ENCODE measurements at regions not wholly inside any gene's neighbourhood (a gene's known extent, or its start where the extent isn't known, plus 50 kb on each side); places are given as distances from the start of the nearest gene placed in this dataset.
"Not testable (repeated sequence)": the region's sequence is repeated elsewhere in the genome, so short reads cannot be mapped to it uniquely, and the experiment has no call there.

GRCh38 chr2:122804494-122804893, 1049.0 kb downstream of the TSN start:
- Mint-ChIP-seq H3K36me3 (ENCODE audit: insufficient read depth, unreplicated experiment) (no peaks in the 10 kb centered on the region), H3K9me3 (ENCODE audit: unreplicated experiment) (no peaks in the 10 kb centered on the region), H3K4me1 (ENCODE audit: low read depth, unreplicated experiment) (no peaks in the 10 kb centered on the region), H3K4me3 (ENCODE audit: unreplicated experiment) (no peak overlapping the region), H3K27me3 (ENCODE audit: insufficient read depth, unreplicated experiment) (no peaks in the 10 kb centered on the region), H3K27ac (ENCODE audit: unreplicated experiment) (no peak overlapping the region)
- no peak overlapping the region for H3K4me3 ChIP-seq (ENCODE audit: low read depth, low read length)
- H3K9me3 ChIP-seq: no peaks in the 10 kb centered on the region
- no peaks in the 10 kb centered on the region for H3K27me3 ChIP-seq (replicated peaks; ENCODE audit: control insufficient read depth, insufficient read depth, low read length)
- H3K4me1 ChIP-seq: no peaks in the 10 kb centered on the region
- no peaks in the 10 kb centered on the region for H3K36me3 ChIP-seq (ENCODE audit: control insufficient read depth, insufficient read depth, low read length)
- ChIA-PET POLR2A (no interaction called here), CTCF (no interaction called here)
- DNase-seq: no peak
- intact Hi-C loops (cut with micrococcal nuclease; ENCODE audit: unreplicated experiment): no loop called here
- TF ChIP-seq CTCF (IDR thresholded peaks at IDR 0.05; ENCODE audit: insufficient read depth in 1 of 2, low read depth in 1 of 2, low read length in 1 of 2, severe bottlenecking in 1 of 2, unreplicated experiment in 1 of 2): no peak
- no TSS peak for BruUV-seq (replicated peaks)

- no peak overlapping the region for H3K4me3 ChIP-seq (ENCODE audit: low read depth, low read length)
- no TSS peak for BruUV-seq (replicated peaks)
- CTCF ChIA-PET: no interaction called here
- no peak for TF ChIP-seq CTCF (IDR thresholded peaks at IDR 0.05; ENCODE audit: insufficient read depth in 1 of 2, low read depth in 1 of 2, low read length in 1 of 2, severe bottlenecking in 1 of 2, unreplicated experiment in 1 of 2)
- H3K9me3 ChIP-seq: no peaks in the 10 kb centered on the region
- no peak overlapping the region for H3K27ac Mint-ChIP-seq (ENCODE audit: unreplicated experiment)
- H3K27me3 ChIP-seq (replicated peaks; ENCODE audit: control insufficient read depth, insufficient read depth, low read length): no peaks in the 10 kb centered on the region
- H3K36me3 ChIP-seq (ENCODE audit: control insufficient read depth, insufficient read depth, low read length): no peaks in the 10 kb centered on the region
- no peaks in the 10 kb centered on the region for H3K9me3 Mint-ChIP-seq (ENCODE audit: unreplicated experiment)
- H3K4me1 Mint-ChIP-seq (ENCODE audit: low read depth, unreplicated experiment): no peaks in the 10 kb centered on the region
- H3K4me3 Mint-ChIP-seq (ENCODE audit: unreplicated experiment): no peak overlapping the region
- POLR2A ChIA-PET: no interaction called here
- H3K36me3 Mint-ChIP-seq (ENCODE audit: insufficient read depth, unreplicated experiment): no peaks in the 10 kb centered on the region
- no peak for DNase-seq
- intact Hi-C loops (cut with micrococcal nuclease; ENCODE audit: unreplicated experiment): no loop called here
- H3K4me1 ChIP-seq: no peaks in the 10 kb centered on the region
- no peaks in the 10 kb centered on the region for H3K27me3 Mint-ChIP-seq (ENCODE audit: insufficient read depth, unreplicated experiment)
Observed at GRCh38 chr2:122805346-122805745, 1049.9 kb downstream of the TSN start.

DNA sequence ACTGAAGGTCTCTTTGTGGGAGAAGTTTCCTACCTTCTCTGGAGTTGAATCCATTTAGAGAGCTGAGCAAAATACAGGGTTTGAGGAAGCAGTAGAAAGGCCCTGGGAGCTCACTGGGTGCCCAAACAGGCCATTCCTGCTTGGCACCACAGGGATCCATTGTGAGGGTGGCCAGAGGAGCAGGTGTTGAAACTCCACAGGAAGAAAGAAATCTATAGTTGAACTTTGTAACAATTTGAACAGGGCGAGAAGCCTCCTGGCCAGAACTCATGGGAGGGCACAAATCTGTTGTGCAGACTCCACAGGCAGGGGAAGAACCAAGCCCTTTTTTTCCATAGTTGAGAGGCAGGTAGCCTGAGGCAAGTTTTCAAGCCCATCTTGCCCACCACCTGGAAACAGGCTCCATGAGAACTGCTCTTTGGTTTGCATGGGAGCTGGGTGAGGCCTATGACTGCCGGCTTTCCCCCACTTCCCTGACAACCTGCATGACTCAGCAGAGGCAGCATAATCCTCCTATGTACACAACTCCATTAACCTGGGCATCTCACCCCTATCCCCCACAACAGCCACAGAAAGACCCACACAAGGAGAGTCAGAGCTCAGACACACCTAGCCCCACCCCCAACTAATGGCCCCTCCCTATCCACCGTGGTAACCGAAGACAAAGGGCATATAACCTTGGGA, 1053.0 kb downstream of the TSN start:
- no peak overlapping the region for H3K4me3 ChIP-seq (ENCODE audit: low read depth, low read length)
- Mint-ChIP-seq H3K4me3 (ENCODE audit: unreplicated experiment) (no peak overlapping the region), H3K4me1 (ENCODE audit: low read depth, unreplicated experiment) (no peaks in the 10 kb centered on the region), H3K9me3 (ENCODE audit: unreplicated experiment) (peaks cover 12% of the 10 kb centered on the region), H3K36me3 (ENCODE audit: insufficient read depth, unreplicated experiment) (no peaks in the 10 kb centered on the region), H3K27me3 (ENCODE audit: insufficient read depth, unreplicated experiment) (no peaks in the 10 kb centered on the region), H3K27ac (ENCODE audit: unreplicated experiment) (no peak overlapping the region)
- no peak for DNase-seq
- H3K9me3 ChIP-seq: no peaks in the 10 kb centered on the region
- intact Hi-C loops (cut with micrococcal nuclease; ENCODE audit: unreplicated experiment): no loop called here
- no peaks in the 10 kb centered on the region for H3K36me3 ChIP-seq (ENCODE audit: control insufficient read depth, insufficient read depth, low read length)
- TF ChIP-seq CTCF (IDR thresholded peaks at IDR 0.05; ENCODE audit: insufficient read depth in 1 of 2, low read depth in 1 of 2, low read length in 1 of 2, severe bottlenecking in 1 of 2, unreplicated experiment in 1 of 2): no peak
- ChIA-PET CTCF (no interaction called here), POLR2A (no interaction called here)
- no peaks in the 10 kb centered on the region for H3K27me3 ChIP-seq (replicated peaks; ENCODE audit: control insufficient read depth, insufficient read depth, low read length)
- no TSS peak for BruUV-seq (replicated peaks)
- H3K4me1 ChIP-seq: no peaks in the 10 kb centered on the region

DNA sequence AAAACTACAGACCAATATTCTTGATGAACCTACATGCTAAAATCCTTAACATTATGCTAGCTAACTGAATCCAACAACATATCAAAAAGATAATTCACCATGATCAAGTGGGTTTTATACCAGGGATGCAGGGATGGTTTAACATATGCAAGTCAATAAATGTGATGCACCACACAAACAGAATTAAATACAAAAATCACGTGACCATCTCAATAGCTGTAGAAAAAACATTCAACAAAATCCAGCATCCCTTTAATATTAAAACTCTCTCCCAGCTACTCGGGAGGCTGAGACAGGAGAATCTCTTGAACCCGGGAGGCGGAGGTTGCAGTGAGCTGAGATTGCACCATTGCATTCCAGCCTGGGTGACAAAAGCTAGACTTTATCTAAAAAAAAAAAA, 1056.8 kb downstream of the TSN start:
- intact Hi-C loops (cut with micrococcal nuclease; ENCODE audit: unreplicated experiment); H3K27me3 Mint-ChIP-seq (ENCODE audit: insufficient read depth, unreplicated experiment); CTCF ChIA-PET; H3K9me3 ChIP-seq; POLR2A ChIA-PET; H3K4me3 Mint-ChIP-seq (ENCODE audit: unreplicated experiment); H3K4me3 ChIP-seq (ENCODE audit: low read depth, low read length); H3K4me1 ChIP-seq; DNase-seq; H3K27me3 ChIP-seq (replicated peaks; ENCODE audit: control insufficient read depth, insufficient read depth, low read length); H3K36me3 ChIP-seq (ENCODE audit: control insufficient read depth, insufficient read depth, low read length); H3K27ac Mint-ChIP-seq (ENCODE audit: unreplicated experiment); BruUV-seq (replicated peaks); H3K4me1 Mint-ChIP-seq (ENCODE audit: low read depth, unreplicated experiment); H3K36me3 Mint-ChIP-seq (ENCODE audit: insufficient read depth, unreplicated experiment): not testable (repeated sequence)
- H3K9me3 Mint-ChIP-seq (ENCODE audit: unreplicated experiment): peaks cover 12% of the 10 kb centered on the region
